ENCODE measurements at regions not wholly inside any gene's neighbourhood (a gene's known extent, or its start where the extent isn't known, plus 50 kb on each side); places are given as distances from the start of the nearest gene placed in this dataset.

GRCh38 chr1:181175356-181175910 lies 86.9 kb downstream of the IER5 start:
- Mint-ChIP-seq H3K4me1 (peaks cover 27% of the 10 kb centered on the region), H3K27me3 (ENCODE audit: insufficient read depth) (peaks cover 4% of the 10 kb centered on the region), H3K36me3 (ENCODE audit: low read depth) (no peaks in the 10 kb centered on the region), H3K4me3 (no peak overlapping the region), H3K9me3 (peaks cover 24% of the 10 kb centered on the region), H3K27ac (no peak overlapping the region)
- peak; percentile 39 for DNase-seq
- Histone ChIP-seq H3K9me3 (ENCODE audit: control insufficient read depth, low read length) (peaks cover 27% of the 10 kb centered on the region), H3K9ac (ENCODE audit: extremely low read depth, low read length, poor library complexity, severe bottlenecking) (no peak overlapping the region), H3K4me1 (ENCODE audit: control insufficient read depth, insufficient read depth, low read length) (peaks cover 3% of the 10 kb centered on the region), H3K36me3 (ENCODE audit: control insufficient read depth, insufficient read depth, low read length) (no peaks in the 10 kb centered on the region), H3K27ac (ENCODE audit: low read depth, low read length) (no peak overlapping the region), H3K27me3 (ENCODE audit: control insufficient read depth, insufficient read depth, low read length, poor library complexity, severe bottlenecking) (no peaks in the 10 kb centered on the region), H3K4me3 (ENCODE audit: low read length) (no peak overlapping the region)
- TF ChIP-seq CTCF (conservative IDR thresholded peaks at IDR 0.05) = no peak
- WGBS, 2 experiments (ENCODE audit: insufficient coverage in 1 of 2, insufficient read length in 1 of 2) = 75 to 94% methylated on average over 2 to 6 of the region's 6 CpGs

GRCh38 chr1:181175955-181176354 lies 87.5 kb downstream of the IER5 start:
- peaks cover 24% of the 10 kb centered on the region for H3K9me3 Mint-ChIP-seq
- H3K9me3 ChIP-seq (ENCODE audit: control insufficient read depth, low read length) = peaks cover 27% of the 10 kb centered on the region
- peak; percentile 39 for DNase-seq
- H3K4me3 Mint-ChIP-seq = no peak overlapping the region
- WGBS, 2 experiments (ENCODE audit: insufficient coverage in 1 of 2, insufficient read length in 1 of 2) = 96 to 100% methylated on average over 1 to 5 of the region's 5 CpGs
- peaks cover 6% of the 10 kb centered on the region for H3K4me1 ChIP-seq (ENCODE audit: control insufficient read depth, insufficient read depth, low read length)
- no peak overlapping the region for H3K27ac ChIP-seq (ENCODE audit: low read depth, low read length)
- H3K27ac Mint-ChIP-seq = peak overlapping the region; percentile 17
- no peaks in the 10 kb centered on the region for H3K36me3 Mint-ChIP-seq (ENCODE audit: low read depth)
- H3K4me1 Mint-ChIP-seq = peaks cover 32% of the 10 kb centered on the region
- H3K9ac ChIP-seq (ENCODE audit: extremely low read depth, low read length, poor library complexity, severe bottlenecking) = no peak overlapping the region
- TF ChIP-seq CTCF (conservative IDR thresholded peaks at IDR 0.05) = no peak
- H3K4me3 ChIP-seq (ENCODE audit: low read length) = no peak overlapping the region
- no peaks in the 10 kb centered on the region for H3K36me3 ChIP-seq (ENCODE audit: control insufficient read depth, insufficient read depth, low read length)
- no peaks in the 10 kb centered on the region for H3K27me3 ChIP-seq (ENCODE audit: control insufficient read depth, insufficient read depth, low read length, poor library complexity, severe bottlenecking)
- H3K27me3 Mint-ChIP-seq (ENCODE audit: insufficient read depth) = peaks cover 4% of the 10 kb centered on the region

GRCh38 chr1:181178241-181178879 lies 89.9 kb downstream of the IER5 start:
- H3K4me1 ChIP-seq (ENCODE audit: control insufficient read depth, insufficient read depth, low read length) = peaks cover 10% of the 10 kb centered on the region
- no peak overlapping the region for H3K9ac ChIP-seq (ENCODE audit: extremely low read depth, low read length, poor library complexity, severe bottlenecking)
- Mint-ChIP-seq H3K4me3 (no peak overlapping the region), H3K36me3 (ENCODE audit: low read depth) (no peaks in the 10 kb centered on the region), H3K27ac (no peak overlapping the region), H3K4me1 (peaks cover 46% of the 10 kb centered on the region), H3K27me3 (ENCODE audit: insufficient read depth) (peaks cover under 1% of the 10 kb centered on the region), H3K9me3 (peaks cover 13% of the 10 kb centered on the region)
- TF ChIP-seq CTCF (conservative IDR thresholded peaks at IDR 0.05) = no peak
- DNase-seq = peak; percentile 32
- no peaks in the 10 kb centered on the region for H3K36me3 ChIP-seq (ENCODE audit: control insufficient read depth, insufficient read depth, low read length)
- peak overlapping the region; percentile 23 for H3K4me3 ChIP-seq (ENCODE audit: low read length)
- 90 to 91% methylated on average over 8 to 9 of the region's 9 CpGs for WGBS, 2 experiments (ENCODE audit: insufficient coverage in 1 of 2, insufficient read length in 1 of 2)
- no peaks in the 10 kb centered on the region for H3K27me3 ChIP-seq (ENCODE audit: control insufficient read depth, insufficient read depth, low read length, poor library complexity, severe bottlenecking)
- H3K27ac ChIP-seq (ENCODE audit: low read depth, low read length) = no peak overlapping the region
- H3K9me3 ChIP-seq (ENCODE audit: control insufficient read depth, low read length) = peaks cover 10% of the 10 kb centered on the region

Data from endodermal cell (in vitro differentiated cells).